GM20000 (cell line): ENCODE measurements at regions not wholly inside any gene's neighbourhood (a gene's known extent, or its start where the extent isn't known, plus 50 kb on each side); places are given as distances from the start of the nearest gene placed in this dataset.

Experiments
- DNase-seq: peaks from one replicate; pipeline ENCODE4 v3.0.0; 2012; ENCODE audit warnings: low spot score
- TF ChIP-seq, protein P1 (sequence below): IDR thresholded peaks from 2 replicates; pipeline ENCODE4 v1.5.1; 2012; ENCODE audit warnings: mild to moderate bottlenecking, control low read depth; ENCODE audit errors: extremely low read depth, missing control alignments

DNA sequence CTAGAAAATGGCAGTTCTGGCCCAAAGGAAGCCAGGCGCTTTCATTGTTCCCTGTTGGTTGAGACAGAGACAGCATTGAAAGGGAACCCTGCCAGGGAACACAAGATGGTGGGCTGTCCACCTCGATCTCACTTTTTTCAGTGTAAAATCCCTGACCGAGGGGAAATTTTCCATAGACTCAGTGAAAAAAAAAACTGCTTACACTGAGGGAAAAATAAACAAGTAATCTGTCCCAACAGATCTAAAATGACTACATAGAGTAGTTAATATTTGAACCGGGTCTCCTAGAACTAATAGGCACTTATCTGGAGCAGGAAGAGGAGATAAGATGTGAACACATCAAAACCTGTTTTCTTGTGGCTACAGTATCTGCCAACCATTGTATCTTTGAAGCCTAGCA is 763.4 kb upstream of the GOLIM4 start:
- TF ChIP-seq, protein P1, sequence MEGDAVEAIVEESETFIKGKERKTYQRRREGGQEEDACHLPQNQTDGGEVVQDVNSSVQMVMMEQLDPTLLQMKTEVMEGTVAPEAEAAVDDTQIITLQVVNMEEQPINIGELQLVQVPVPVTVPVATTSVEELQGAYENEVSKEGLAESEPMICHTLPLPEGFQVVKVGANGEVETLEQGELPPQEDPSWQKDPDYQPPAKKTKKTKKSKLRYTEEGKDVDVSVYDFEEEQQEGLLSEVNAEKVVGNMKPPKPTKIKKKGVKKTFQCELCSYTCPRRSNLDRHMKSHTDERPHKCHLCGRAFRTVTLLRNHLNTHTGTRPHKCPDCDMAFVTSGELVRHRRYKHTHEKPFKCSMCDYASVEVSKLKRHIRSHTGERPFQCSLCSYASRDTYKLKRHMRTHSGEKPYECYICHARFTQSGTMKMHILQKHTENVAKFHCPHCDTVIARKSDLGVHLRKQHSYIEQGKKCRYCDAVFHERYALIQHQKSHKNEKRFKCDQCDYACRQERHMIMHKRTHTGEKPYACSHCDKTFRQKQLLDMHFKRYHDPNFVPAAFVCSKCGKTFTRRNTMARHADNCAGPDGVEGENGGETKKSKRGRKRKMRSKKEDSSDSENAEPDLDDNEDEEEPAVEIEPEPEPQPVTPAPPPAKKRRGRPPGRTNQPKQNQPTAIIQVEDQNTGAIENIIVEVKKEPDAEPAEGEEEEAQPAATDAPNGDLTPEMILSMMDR = no peak

GRCh38 chr3:168858327-168858726 is 762.6 kb upstream of the GOLIM4 start:
- TF ChIP-seq, protein P1 = no peak
- DNase-seq = no peak

More for the DNA sequence above, 763.4 kb upstream of the GOLIM4 start:
- no peak for DNase-seq

DNA sequence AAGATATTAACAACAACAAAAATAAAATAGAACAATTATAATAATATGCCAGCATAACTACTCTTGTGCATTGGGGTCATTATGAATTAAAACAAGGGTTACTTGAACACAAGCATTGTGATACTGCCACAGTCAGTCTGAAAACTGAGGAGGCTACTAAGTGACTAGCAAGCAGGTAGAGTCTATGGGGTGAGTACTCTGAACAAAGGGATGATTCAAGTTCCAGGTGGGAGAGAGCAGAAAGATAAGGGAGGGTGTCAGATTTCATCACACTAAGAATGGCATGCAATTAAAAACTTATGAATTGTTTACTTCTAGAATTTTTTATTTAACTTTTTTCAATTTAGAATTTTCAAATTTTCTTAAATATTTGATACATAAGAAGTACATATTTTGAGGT is 754.4 kb upstream of the GOLIM4 start:
- TF ChIP-seq, protein P1 = no peak
- DNase-seq = no peak

DNA sequence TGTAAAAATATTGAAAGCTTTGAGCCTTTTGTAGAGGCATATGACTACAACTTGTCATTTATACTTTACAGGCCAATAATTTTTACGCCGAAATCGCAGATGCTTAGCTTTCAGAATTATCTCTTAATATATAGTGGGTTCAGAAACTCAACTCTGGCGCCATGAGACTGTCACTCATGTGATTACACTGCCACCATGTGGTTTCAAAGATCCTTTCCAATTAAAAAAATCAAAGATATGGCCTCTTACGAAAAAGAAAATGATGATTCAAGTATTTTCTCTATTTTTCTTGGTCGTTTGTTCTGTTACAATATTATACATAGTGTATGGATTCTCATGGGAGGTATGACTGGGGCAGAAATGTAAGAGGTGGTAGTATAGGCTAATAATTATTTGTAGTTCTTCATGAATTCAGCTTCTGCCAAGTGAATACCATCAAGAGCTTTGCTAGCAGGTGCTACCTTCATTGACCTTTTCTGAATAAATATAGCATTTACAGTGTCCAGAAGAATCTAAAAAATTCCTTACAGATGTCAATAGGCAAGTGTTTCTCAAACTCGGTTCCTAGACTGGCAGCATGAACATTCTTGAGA is 751.7 kb upstream of the GOLIM4 start:
- TF ChIP-seq, protein P1 = no peak
- peak; percentile 22 for DNase-seq

DNA sequence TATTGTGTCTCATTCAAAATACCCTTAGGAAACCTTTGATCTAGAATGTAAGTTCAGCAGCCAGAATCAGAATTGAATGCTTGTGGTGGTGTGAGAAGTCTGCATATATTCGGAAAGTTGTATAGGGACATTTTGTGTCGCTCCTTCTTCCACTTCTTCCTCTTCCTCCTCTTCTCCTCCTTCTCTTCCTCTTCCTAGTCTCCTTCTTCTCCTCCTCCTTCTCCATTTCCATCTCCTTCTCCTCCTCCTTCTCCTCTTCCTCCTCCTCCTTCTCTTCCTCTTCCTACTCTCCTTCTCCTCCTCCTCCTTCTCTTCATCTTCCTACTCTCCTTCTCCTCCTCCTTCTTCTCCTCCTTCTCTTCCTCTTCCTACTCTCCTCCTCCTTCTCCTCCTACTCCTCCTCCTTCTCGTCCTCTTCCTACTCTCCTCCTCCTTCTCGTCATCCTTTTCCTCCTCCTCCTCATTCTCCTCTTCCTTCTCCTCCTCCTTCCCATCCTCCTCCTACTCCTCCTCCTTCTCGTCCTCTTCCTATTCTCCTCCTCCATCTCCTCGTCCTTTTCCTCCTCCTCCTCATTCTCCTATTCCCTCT is 749.3 kb upstream of the GOLIM4 start:
- no peak for DNase-seq
- TF ChIP-seq, protein P1 = no peak

- no peak for DNase-seq
- TF ChIP-seq, protein P1 = no peak
Observed at GRCh38 chr3:168844472-168844871, 748.7 kb upstream of the GOLIM4 start.

DNA sequence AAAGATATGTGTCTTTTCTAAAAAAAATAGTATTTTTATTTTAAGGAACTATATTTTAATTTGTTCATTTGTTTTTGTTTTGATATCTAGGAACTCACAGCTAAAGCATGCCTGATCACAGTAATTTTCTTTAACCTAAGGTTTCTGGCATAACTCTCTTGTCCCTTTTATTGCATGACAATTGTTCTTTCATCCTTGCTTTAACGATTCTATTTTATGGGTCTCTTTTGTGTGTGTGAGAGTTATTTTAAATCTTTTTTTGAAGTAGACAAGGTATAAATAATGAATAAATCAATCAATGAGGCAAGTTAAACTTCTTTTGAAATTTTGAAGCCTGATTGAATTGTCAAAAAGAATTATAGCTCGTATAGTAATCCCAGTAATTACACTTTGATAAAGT is 747.8 kb upstream of the GOLIM4 start:
- no peak for DNase-seq
- TF ChIP-seq, protein P1 = no peak
